NAMALWA (cell line): ENCODE measurements at regions not wholly inside any gene's neighbourhood (a gene's known extent, or its start where the extent isn't known, plus 50 kb on each side); places are given as distances from the start of the nearest gene placed in this dataset.

Source experiments
- DNase-seq: peaks from one replicate; pipeline ENCODE4 v3.0.0-alpha.2; 2015; ENCODE audit warnings: low spot score

GRCh38 chr4:31516520-31516919, 796.4 kb downstream of the PCDH7 start:
- DNase-seq, result no peak

GRCh38 chr4:31518796-31519250, 798.7 kb downstream of the PCDH7 start:
- no peak for DNase-seq

GRCh38 chr4:31530555-31530954, 810.4 kb downstream of the PCDH7 start:
- DNase-seq, result no peak

- peak; percentile 8 for DNase-seq
These were observed 818.7 kb downstream of the PCDH7 start for GRCh38 chr4:31538877-31539276.

- no peak for DNase-seq
These were observed 819.3 kb downstream of the PCDH7 start for GRCh38 chr4:31539284-31540069.

GRCh38 chr4:31545330-31545729, 825.2 kb downstream of the PCDH7 start:
- DNase-seq, result no peak

GRCh38 chr4:31545755-31546154, 825.6 kb downstream of the PCDH7 start:
- DNase-seq, result no peak

GRCh38 chr4:31548021-31548420, 827.9 kb downstream of the PCDH7 start:
- no peak for DNase-seq

- no peak for DNase-seq
These were observed 828.7 kb downstream of the PCDH7 start for GRCh38 chr4:31548823-31549222.

- no peak for DNase-seq
These were observed 829.1 kb downstream of the PCDH7 start for GRCh38 chr4:31549256-31549655.

- no peak for DNase-seq
These were observed 837.3 kb downstream of the PCDH7 start for GRCh38 chr4:31557437-31557836.

GRCh38 chr4:31573554-31573953, 853.4 kb downstream of the PCDH7 start:
- DNase-seq, result no peak

- DNase-seq, result no peak
These were observed 855.3 kb downstream of the PCDH7 start for GRCh38 chr4:31575504-31575903.

- DNase-seq, result no peak
These were observed 860.7 kb downstream of the PCDH7 start for GRCh38 chr4:31580843-31581242.

- DNase-seq, result no peak
These were observed 865.3 kb downstream of the PCDH7 start for GRCh38 chr4:31585503-31585902.

GRCh38 chr4:31592293-31592692, 872.1 kb downstream of the PCDH7 start:
- no peak for DNase-seq

- DNase-seq, result no peak
These were observed 875.3 kb downstream of the PCDH7 start for GRCh38 chr4:31595496-31595895.

GRCh38 chr4:31598639-31599038, 878.5 kb downstream of the PCDH7 start:
- no peak for DNase-seq

GRCh38 chr4:31601793-31602192, 881.6 kb downstream of the PCDH7 start:
- no peak for DNase-seq

GRCh38 chr4:31613946-31614623, 893.9 kb downstream of the PCDH7 start:
- DNase-seq, result no peak

- no peak for DNase-seq
These were observed 897.5 kb downstream of the PCDH7 start for GRCh38 chr4:31617667-31618066.

GRCh38 chr4:31620476-31620875, 900.3 kb downstream of the PCDH7 start:
- no peak for DNase-seq

- no peak for DNase-seq
These were observed 925.1 kb downstream of the PCDH7 start for GRCh38 chr4:31645236-31645635.

- DNase-seq, result no peak
These were observed 927.6 kb downstream of the PCDH7 start for GRCh38 chr4:31647786-31648185.
